Glutamatergic neuron (in vitro differentiated cells): ENCODE measurements at regions not wholly inside any gene's neighbourhood (a gene's known extent, or its start where the extent isn't known, plus 50 kb on each side); places are given as distances from the start of the nearest gene placed in this dataset.
A peak's percentile ranks its signal among the peaks of the same experiment; 100 is the strongest.

Experiments
- DNase-seq: peaks from one replicate; pipeline ENCODE4 v3.0.0; 2022
- H3K27ac Mint-ChIP-seq: one replicate; pipeline ENCODE4 v1.8.0; 2020; ENCODE audit warnings: mild to moderate bottlenecking, mixed read lengths, inconsistent platforms; ENCODE audit not compliant: unreplicated experiment
- H3K27me3 Mint-ChIP-seq: one replicate; pipeline ENCODE4 v1.8.0; 2020; ENCODE audit warnings: mild to moderate bottlenecking, moderate library complexity, mixed read lengths, inconsistent platforms; ENCODE audit not compliant: unreplicated experiment
- H3K36me3 Mint-ChIP-seq: one replicate; pipeline ENCODE4 v1.8.0; 2020; ENCODE audit warnings: mild to moderate bottlenecking, mixed read lengths, inconsistent platforms; ENCODE audit not compliant: unreplicated experiment
- H3K4me1 Mint-ChIP-seq: one replicate; pipeline ENCODE4 v1.8.0; 2020; ENCODE audit warnings: mild to moderate bottlenecking, low read depth, mixed read lengths, inconsistent platforms; ENCODE audit not compliant: unreplicated experiment
- H3K4me3 Mint-ChIP-seq: one replicate; pipeline ENCODE4 v1.8.0; 2020; ENCODE audit warnings: mild to moderate bottlenecking, mixed read lengths, inconsistent platforms; ENCODE audit not compliant: unreplicated experiment
- H3K9me3 Mint-ChIP-seq: one replicate; pipeline ENCODE4 v1.8.0; 2020; ENCODE audit warnings: mild to moderate bottlenecking, moderate library complexity, mixed read lengths, inconsistent platforms; ENCODE audit not compliant: unreplicated experiment
- CTCF ChIP-seq: fragments of 200-600 bp; sonication (generic); IDR thresholded peaks from one replicate; pipeline ENCODE4 v1.5.0; 2021; ENCODE audit not compliant: partially characterized antibody, unreplicated experiment

GRCh38 chr1:207963427-207964194 lies 52.7 kb upstream of the CD34 start:
- peaks cover 5% of the 10 kb centered on the region for H3K9me3 Mint-ChIP-seq
- H3K4me3 Mint-ChIP-seq, result peak overlapping the region; percentile 84
- H3K27ac Mint-ChIP-seq, result no peak overlapping the region
- peak; percentile 94 for DNase-seq
- H3K36me3 Mint-ChIP-seq, result no peaks in the 10 kb centered on the region
- peak; percentile 99 for TF ChIP-seq CTCF
- peaks cover 2% of the 10 kb centered on the region for H3K27me3 Mint-ChIP-seq
- peaks cover 11% of the 10 kb centered on the region for H3K4me1 Mint-ChIP-seq

- TF ChIP-seq CTCF, result no peak
- Mint-ChIP-seq H3K4me1 (peaks cover 6% of the 10 kb centered on the region), H3K36me3 (no peaks in the 10 kb centered on the region), H3K4me3 (peak overlapping the region; percentile 84), H3K9me3 (peaks cover 5% of the 10 kb centered on the region), H3K27ac (peak overlapping the region; percentile 73), H3K27me3 (peaks cover 4% of the 10 kb centered on the region)
- no peak for DNase-seq
Observed at GRCh38 chr1:207962716-207963426, 51.9 kb upstream of the CD34 start.
